ENCODE measurements at regions not wholly inside any gene's neighbourhood (a gene's known extent, or its start where the extent isn't known, plus 50 kb on each side); places are given as distances from the start of the nearest gene placed in this dataset.

- TF ChIP-seq CTCF (IDR thresholded peaks at IDR 0.05; ENCODE audit: low read depth, low read length) (no peak), EZH2phosphoT487 (IDR thresholded peaks at IDR 0.05; ENCODE audit: low read depth) (no peak)
These were observed 259.8 kb upstream of the NR5A2 start for GRCh38 chr1:199767700-199768099.

Measured in OCI-LY3 (cell line).